OCI-LY1 (cell line): ENCODE measurements at regions not wholly inside any gene's neighbourhood (a gene's known extent, or its start where the extent isn't known, plus 50 kb on each side); places are given as distances from the start of the nearest gene placed in this dataset.

Experiments
- CTCF ChIP-seq: fragments of 200-600 bp; sonication (generic), shearing (Covaris generic); IDR thresholded peaks from 2 replicates; pipeline ENCODE4 v1.5.1; 2017; ENCODE audit warnings: mild to moderate bottlenecking, antibody characterized with exemption, low read length, moderate library complexity, mixed read lengths
- EZH2 ChIP-seq: fragments of 200-600 bp; sonication (generic), shearing (Covaris generic); IDR thresholded peaks from 2 replicates; pipeline ENCODE4 v1.8.0; 2017; ENCODE audit warnings: borderline replicate concordance, mixed run types, mild to moderate bottlenecking, antibody characterized with exemption, low read length, moderate library complexity, mixed read lengths

DNA sequence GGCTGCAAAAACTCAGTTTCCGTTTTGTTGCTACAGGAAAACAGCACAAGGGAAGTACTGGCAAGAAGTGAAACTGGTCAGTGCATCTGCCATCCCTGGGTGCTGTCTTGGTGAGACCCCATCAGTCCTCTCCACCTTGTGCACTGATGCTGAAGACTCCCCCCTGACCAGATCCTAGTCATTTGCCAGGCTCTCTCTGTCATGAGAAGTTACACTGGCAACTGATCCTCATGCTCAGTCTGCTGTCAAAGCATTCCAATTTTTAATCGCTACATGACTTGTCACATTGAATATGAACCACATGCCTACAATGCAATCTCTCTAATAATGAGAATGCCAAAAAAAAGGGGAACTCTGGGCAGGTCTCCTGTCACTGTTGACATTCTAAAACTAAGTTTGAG is 296.5 kb downstream of the ZIC1 start:
- TF ChIP-seq CTCF: no peak
- no peak for TF ChIP-seq EZH2
